ENCODE measurements at regions not wholly inside any gene's neighbourhood (a gene's known extent, or its start where the extent isn't known, plus 50 kb on each side); places are given as distances from the start of the nearest gene placed in this dataset.

DNA sequence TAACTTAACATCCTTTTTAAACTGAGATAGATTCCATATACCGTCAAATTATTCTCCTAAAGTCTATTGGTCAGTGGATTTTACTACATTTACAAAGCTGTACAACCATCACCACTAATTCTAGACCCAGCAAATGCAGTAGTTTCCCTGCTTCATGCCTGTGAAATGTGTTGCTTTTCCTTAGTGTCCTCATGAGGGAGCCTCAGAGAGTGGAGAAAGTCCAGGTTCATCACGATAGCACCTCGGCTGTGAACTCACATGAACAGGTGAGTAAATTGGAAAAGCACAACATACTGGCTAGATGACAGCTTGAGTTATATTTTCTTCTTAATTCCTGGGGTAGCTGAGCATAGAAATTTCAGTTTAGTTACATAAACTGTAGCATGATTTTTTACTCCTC is 653.7 kb downstream of the MTRR start:
- TF ChIP-seq, protein P1, sequence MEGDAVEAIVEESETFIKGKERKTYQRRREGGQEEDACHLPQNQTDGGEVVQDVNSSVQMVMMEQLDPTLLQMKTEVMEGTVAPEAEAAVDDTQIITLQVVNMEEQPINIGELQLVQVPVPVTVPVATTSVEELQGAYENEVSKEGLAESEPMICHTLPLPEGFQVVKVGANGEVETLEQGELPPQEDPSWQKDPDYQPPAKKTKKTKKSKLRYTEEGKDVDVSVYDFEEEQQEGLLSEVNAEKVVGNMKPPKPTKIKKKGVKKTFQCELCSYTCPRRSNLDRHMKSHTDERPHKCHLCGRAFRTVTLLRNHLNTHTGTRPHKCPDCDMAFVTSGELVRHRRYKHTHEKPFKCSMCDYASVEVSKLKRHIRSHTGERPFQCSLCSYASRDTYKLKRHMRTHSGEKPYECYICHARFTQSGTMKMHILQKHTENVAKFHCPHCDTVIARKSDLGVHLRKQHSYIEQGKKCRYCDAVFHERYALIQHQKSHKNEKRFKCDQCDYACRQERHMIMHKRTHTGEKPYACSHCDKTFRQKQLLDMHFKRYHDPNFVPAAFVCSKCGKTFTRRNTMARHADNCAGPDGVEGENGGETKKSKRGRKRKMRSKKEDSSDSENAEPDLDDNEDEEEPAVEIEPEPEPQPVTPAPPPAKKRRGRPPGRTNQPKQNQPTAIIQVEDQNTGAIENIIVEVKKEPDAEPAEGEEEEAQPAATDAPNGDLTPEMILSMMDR (IDR thresholded peaks at IDR 0.05; ENCODE audit: low read depth, low read length) = no peak
- TF ChIP-seq EZH2phosphoT487 (IDR thresholded peaks at IDR 0.05; ENCODE audit: low read depth) = no peak
